ENCODE measurements at regions not wholly inside any gene's neighbourhood (a gene's known extent, or its start where the extent isn't known, plus 50 kb on each side); places are given as distances from the start of the nearest gene placed in this dataset.

DNA sequence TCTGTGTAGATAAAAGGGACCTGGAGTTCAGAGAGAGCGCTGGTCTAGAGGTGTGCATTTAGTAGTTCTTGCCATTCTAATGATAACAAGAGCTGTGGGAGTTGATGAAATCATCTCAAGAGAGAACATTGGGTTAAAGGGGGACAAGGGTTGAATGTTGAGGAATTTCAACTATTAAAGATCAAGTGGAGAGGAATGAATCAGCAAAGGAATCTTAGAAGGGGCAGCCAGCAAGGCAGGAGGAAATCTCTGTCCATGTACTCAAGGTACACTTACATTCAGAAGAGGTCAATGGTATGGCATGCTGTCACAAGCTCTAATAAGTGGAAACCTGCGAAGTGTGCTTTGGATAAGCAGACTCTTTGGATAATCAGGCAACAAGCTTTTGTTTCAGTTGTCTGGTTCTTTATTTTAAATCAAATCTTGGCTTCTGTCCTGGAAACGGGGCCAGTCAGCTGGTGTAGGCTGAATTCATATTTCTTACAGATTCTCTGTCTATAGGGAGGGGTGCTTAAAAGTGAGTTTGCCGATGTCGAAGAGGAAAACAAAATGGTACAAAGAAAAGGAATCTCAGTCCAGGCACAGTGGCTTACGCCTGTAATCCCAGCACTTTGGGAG lies 320.5 kb upstream of the CD180 start:
- no peak overlapping the region for H3K27ac Mint-ChIP-seq (ENCODE audit: unreplicated experiment)
- no peaks in the 10 kb centered on the region for H3K36me3 Mint-ChIP-seq (ENCODE audit: insufficient read depth, unreplicated experiment)
- no peak for DNase-seq
- peaks cover 9% of the 10 kb centered on the region for H3K4me1 Mint-ChIP-seq (ENCODE audit: low read depth, unreplicated experiment)
- no peak overlapping the region for H3K4me3 Mint-ChIP-seq (ENCODE audit: low read depth, unreplicated experiment)
- TF ChIP-seq, protein P1, sequence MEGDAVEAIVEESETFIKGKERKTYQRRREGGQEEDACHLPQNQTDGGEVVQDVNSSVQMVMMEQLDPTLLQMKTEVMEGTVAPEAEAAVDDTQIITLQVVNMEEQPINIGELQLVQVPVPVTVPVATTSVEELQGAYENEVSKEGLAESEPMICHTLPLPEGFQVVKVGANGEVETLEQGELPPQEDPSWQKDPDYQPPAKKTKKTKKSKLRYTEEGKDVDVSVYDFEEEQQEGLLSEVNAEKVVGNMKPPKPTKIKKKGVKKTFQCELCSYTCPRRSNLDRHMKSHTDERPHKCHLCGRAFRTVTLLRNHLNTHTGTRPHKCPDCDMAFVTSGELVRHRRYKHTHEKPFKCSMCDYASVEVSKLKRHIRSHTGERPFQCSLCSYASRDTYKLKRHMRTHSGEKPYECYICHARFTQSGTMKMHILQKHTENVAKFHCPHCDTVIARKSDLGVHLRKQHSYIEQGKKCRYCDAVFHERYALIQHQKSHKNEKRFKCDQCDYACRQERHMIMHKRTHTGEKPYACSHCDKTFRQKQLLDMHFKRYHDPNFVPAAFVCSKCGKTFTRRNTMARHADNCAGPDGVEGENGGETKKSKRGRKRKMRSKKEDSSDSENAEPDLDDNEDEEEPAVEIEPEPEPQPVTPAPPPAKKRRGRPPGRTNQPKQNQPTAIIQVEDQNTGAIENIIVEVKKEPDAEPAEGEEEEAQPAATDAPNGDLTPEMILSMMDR (IDR thresholded peaks at IDR 0.05; ENCODE audit: unreplicated experiment): no peak
- CTCF ChIA-PET: no interaction called here
- intact Hi-C loops (cut with micrococcal nuclease; ENCODE audit: unreplicated experiment): no loop called here
- H3K9me3 Mint-ChIP-seq (ENCODE audit: low read depth, unreplicated experiment): no peaks in the 10 kb centered on the region
- no TSS peak for BruUV-seq (replicated peaks)
- no peaks in the 10 kb centered on the region for H3K27me3 Mint-ChIP-seq (ENCODE audit: unreplicated experiment)

DNA sequence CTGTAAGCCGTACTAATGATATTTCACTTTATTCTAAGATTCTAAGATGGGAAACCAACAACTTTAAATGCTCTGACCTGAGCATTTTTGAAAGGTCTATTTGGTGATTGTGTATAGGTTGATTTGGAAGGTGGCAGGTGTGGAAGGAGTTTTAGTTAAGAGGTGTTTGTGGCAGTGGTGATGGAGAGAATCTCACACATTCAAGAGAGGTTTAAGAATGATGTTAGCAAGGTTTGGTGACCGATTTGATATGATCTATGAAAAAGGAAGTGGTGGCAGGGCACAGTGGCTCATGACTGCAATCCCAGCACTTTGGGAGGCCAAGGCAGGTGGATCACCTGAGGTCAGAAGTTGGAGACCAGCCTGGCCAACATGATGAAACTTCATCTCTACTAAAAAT lies 319.2 kb upstream of the CD180 start:
- TF ChIP-seq, protein P1 (IDR thresholded peaks at IDR 0.05; ENCODE audit: unreplicated experiment): no peak
- Mint-ChIP-seq H3K27ac (ENCODE audit: unreplicated experiment) (no peak overlapping the region), H3K36me3 (ENCODE audit: insufficient read depth, unreplicated experiment) (no peaks in the 10 kb centered on the region), H3K9me3 (ENCODE audit: low read depth, unreplicated experiment) (no peaks in the 10 kb centered on the region), H3K27me3 (ENCODE audit: unreplicated experiment) (no peaks in the 10 kb centered on the region), H3K4me3 (ENCODE audit: low read depth, unreplicated experiment) (no peak overlapping the region), H3K4me1 (ENCODE audit: low read depth, unreplicated experiment) (peaks cover 9% of the 10 kb centered on the region)
- BruUV-seq (replicated peaks): no TSS peak
- CTCF ChIA-PET: no interaction called here
- intact Hi-C loops (cut with micrococcal nuclease; ENCODE audit: unreplicated experiment): no loop called here
- DNase-seq: no peak

DNA sequence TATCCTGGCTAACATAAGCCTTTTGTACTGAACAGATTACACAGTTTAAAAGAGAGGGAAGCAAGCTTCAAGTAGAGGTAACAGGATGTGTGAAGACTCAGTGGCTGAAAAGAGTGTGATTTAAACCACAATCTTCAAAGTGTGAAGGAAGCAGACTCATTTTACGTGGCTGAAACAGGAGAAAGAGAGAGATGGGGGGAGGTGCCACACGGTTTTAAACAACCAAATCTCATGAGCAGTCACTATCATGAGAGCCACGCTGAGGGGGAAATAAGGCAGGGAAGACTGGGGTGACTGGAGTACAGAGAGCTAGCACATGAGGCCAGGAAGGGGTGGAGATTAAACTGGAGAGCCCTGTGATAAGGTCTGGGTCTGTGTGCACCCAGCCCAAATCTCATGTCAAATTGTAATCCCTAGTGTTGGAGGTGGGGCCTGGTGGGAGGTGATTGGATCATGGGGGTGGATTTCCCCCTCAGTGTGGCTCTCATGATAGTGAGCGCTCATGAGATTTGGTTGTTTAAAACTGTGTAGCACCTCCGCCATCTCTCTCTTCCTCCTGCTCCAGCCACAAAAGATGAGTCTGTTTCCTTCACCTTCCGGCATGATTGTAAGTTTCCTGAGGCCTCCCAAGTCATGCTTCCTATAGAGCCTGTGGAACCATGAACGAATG lies 318.6 kb upstream of the CD180 start:
- TF ChIP-seq, protein P1 (IDR thresholded peaks at IDR 0.05; ENCODE audit: unreplicated experiment): no peak
- peaks cover 9% of the 10 kb centered on the region for H3K4me1 Mint-ChIP-seq (ENCODE audit: low read depth, unreplicated experiment)
- no peak for DNase-seq
- H3K27ac Mint-ChIP-seq (ENCODE audit: unreplicated experiment): no peak overlapping the region
- CTCF ChIA-PET: no interaction called here
- no peaks in the 10 kb centered on the region for H3K36me3 Mint-ChIP-seq (ENCODE audit: insufficient read depth, unreplicated experiment)
- intact Hi-C loops (cut with micrococcal nuclease; ENCODE audit: unreplicated experiment): no loop called here
- H3K4me3 Mint-ChIP-seq (ENCODE audit: low read depth, unreplicated experiment): no peak overlapping the region
- no peaks in the 10 kb centered on the region for H3K27me3 Mint-ChIP-seq (ENCODE audit: unreplicated experiment)
- no TSS peak for BruUV-seq (replicated peaks)
- no peaks in the 10 kb centered on the region for H3K9me3 Mint-ChIP-seq (ENCODE audit: low read depth, unreplicated experiment)

DNA sequence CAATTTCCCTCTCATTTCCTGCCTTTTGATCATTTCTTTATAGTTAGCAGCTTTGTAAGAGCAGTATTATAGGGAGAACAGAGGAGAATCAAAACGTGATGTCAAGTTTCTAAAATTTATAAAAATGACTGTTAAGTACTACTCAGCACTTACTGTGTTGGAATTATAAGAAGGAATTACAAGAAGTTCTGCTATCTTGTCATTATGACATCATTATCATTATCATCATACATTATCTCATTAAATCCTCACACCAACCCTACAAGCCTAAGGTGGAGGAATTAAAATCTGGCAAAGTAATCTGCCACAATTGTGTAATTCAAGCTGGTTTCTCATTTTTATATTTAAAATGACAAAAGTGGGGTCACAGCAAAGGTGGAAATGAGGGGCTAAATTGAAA lies 316.2 kb upstream of the CD180 start:
- Mint-ChIP-seq H3K4me3 (ENCODE audit: low read depth, unreplicated experiment) (no peak overlapping the region), H3K27ac (ENCODE audit: unreplicated experiment) (no peak overlapping the region), H3K36me3 (ENCODE audit: insufficient read depth, unreplicated experiment) (no peaks in the 10 kb centered on the region), H3K4me1 (ENCODE audit: low read depth, unreplicated experiment) (peaks cover 9% of the 10 kb centered on the region), H3K27me3 (ENCODE audit: unreplicated experiment) (no peaks in the 10 kb centered on the region), H3K9me3 (ENCODE audit: low read depth, unreplicated experiment) (peaks cover 3% of the 10 kb centered on the region)
- CTCF ChIA-PET: no interaction called here
- TF ChIP-seq, protein P1 (IDR thresholded peaks at IDR 0.05; ENCODE audit: unreplicated experiment): no peak
- BruUV-seq (replicated peaks): no TSS peak
- intact Hi-C loops (cut with micrococcal nuclease; ENCODE audit: unreplicated experiment): no loop called here
- no peak for DNase-seq
